NB4 (cell line): ENCODE measurements at regions not wholly inside any gene's neighbourhood (a gene's known extent, or its start where the extent isn't known, plus 50 kb on each side); places are given as distances from the start of the nearest gene placed in this dataset.

Experiments
- CTCF ChIP-seq: IDR thresholded peaks from one replicate; pipeline ENCODE4 v1.5.1; 2012; ENCODE audit warnings: low read depth, low read length
- MAX ChIP-seq: IDR thresholded peaks from 2 replicates; pipeline ENCODE4 v1.6.1; 2011; ENCODE audit warnings: low read depth, low read length

DNA sequence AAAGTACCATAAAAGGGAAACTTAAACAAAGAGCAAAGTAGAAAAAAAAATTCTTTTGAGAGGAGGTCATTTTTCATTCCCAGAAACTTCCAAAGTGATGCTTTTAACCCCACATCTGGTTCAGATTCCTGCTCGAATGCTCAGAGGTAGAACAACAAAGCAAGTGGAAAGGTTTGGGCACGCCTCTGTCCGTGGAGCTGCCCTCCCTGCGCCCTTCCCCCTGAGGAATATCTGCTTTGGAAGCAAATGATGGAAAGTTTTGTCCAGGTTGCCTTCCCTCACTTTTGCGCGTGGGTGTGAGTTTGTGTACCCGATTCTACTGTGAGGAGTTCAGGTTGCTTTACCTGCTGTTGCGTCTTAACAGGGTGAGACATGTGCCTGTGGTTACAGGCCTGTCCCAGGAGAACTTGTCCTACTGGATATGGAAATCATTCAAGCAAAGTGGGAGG is 110.2 kb downstream of the KLF5 start:
- no peak for TF ChIP-seq CTCF
- TF ChIP-seq MAX = no peak
